OCI-LY3 (cell line): ENCODE measurements at regions not wholly inside any gene's neighbourhood (a gene's known extent, or its start where the extent isn't known, plus 50 kb on each side); places are given as distances from the start of the nearest gene placed in this dataset.

ENCODE experiments used
- CTCF ChIP-seq: fragments of 200-600, 300-600 bp; sonication (generic); IDR thresholded peaks from 2 replicates; pipeline ENCODE4 v1.5.1; 2014; ENCODE audit warnings: antibody characterized with exemption, low read length, low read depth
- EZH2phosphoT487 ChIP-seq: fragments of 200-600 bp; shearing (Covaris generic); IDR thresholded peaks from 2 replicates; pipeline ENCODE4 v1.6.1; 2018; ENCODE audit warnings: antibody characterized with exemption, mixed run types, low read depth

- no peak for TF ChIP-seq CTCF
- TF ChIP-seq EZH2phosphoT487: no peak
These were observed 93.4 kb downstream of the PTGR3 start for GRCh38 chr18:75115514-75115913.
